Posterior cingulate gyrus (tissue), 11 donors: ENCODE measurements at regions not wholly inside any gene's neighbourhood (a gene's known extent, or its start where the extent isn't known, plus 50 kb on each side); places are given as distances from the start of the nearest gene placed in this dataset.

Experiments used
- DNase-seq, 10 donors: peaks; one replicate each; pipeline versions ENCODE4 v3.0.0 to v3.0.0-alpha.2; 2020 to 2021; ENCODE audit warnings: mixed read lengths in 3 of 10
- intact Hi-C: fragments of 100-400 bp; cut with DNase I; formaldehyde crosslinking; loops from one replicate; pipeline ENCODE4 v1.15.1; 2023

DNA sequence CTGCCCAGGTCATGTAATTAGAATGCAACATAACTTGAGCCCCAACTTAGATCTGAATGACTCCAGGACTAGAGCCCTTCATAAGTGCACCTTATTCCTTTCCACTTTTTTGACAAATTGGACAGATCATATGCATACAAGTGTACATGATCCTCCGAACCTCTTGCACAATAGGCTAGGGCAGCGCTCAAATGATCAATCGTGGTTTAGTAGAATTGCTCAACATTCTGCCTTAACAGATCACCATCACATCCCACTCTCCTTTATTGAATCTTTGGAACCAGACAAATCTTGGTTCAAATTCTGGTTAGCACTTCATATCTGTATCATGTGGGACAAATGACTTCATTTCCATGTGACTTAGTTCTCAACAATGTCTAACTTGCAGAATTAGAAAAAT, 106.8 kb upstream of the CDIN1 start:
- intact Hi-C loops, result loop anchor here (10.0 kb wide), 1 partner anchor 58 kb away; no protein-coding TSS in a partner anchor
- DNase-seq, result no peak

DNA sequence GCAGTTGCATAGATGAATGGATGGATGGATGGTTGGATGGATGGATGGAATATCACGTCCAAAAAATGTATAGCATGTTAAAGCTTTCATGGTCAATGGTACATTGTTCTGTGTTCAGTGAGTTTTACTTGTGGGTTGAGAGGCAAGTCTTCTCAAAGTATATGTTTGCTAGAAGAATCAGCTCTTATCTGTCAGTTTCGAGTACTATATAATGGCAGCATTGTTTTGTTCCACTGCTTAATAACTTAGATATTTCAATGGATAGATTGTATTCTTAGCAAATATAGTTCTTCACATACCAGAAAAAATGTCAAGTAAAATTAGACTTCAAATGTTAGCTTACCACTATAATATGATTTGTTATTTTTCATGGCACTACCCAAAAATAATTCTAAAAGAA, 100.9 kb upstream of the CDIN1 start:
- intact Hi-C loops, result loop anchor here (10.0 kb wide), 1 partner anchor 64 kb away; no protein-coding TSS in a partner anchor
- no peak for DNase-seq

DNA sequence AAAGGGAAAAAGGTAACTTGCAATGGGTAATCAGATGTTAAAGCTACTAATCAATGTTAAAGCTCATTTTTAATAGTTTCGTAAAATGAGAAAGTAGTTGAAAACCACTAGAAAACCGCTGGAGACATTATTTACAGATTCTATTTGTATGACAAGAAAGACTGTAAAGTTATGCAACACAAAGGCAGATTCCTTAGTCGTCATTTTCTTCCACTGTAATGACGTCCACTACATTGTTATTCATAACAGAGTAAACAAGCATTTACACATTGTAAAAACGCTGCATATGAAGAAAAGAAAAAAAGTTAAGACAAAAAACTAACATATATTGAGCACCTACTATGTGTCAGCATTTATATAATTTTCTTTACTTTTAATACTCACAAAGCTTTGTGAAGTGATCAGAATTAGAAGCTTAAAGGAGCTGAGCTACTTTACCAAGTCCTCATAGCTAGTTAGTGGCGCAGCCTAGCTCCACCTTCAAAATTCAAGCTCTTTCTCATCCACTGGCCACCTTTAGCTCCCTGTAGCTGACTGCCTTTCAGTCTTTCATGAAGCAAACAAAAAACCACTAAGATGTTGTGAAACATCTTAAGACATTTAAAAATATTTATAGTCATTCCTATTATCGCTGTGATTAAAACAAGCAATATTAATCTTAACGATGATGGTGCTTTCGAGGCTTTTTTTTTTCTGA, 100.1 kb upstream of the CDIN1 start:
- intact Hi-C loops, result loop anchor here (10.0 kb wide), 1 partner anchor 65 kb away; no protein-coding TSS in a partner anchor
- no peak for DNase-seq

DNA sequence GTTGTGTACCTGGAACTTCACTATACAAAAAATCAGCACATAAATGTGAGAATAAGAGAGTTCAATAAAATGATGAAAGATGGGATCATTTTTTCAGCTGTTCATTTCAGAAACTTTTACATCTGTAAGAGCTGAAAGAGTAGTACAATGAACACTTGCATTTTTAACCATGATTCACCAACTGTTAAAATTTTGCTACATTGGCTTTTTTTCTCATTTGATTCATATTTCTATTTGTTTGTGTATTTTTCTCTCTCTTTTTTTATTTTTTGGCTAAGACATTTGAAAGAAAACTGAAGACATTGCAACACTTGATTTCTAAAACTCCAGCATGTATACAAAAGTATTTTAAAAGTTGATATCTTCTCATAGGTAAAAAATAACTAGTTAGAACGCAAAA, 98.3 kb upstream of the CDIN1 start:
- no peak for DNase-seq
- intact Hi-C loops, result no loop called here

DNA sequence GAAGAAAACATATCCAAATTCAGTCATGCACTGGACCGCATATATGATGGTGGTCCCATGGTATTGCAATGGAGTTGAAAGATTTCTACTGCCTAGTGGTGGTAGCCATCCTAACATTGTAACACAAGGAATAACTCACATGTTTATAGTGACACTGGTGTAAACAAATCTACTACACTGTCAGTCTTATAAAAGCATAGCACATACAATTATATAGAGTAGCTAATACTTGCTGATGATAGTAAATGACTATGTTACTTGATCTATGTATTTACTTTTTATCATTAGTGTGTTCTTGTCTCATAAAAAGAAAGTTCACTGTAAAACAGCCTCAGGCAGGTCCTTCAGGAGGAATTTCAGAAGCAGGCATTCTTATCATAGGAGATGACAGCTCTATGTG, 96.0 kb upstream of the CDIN1 start:
- intact Hi-C loops, result no loop called here
- no peak for DNase-seq

DNA sequence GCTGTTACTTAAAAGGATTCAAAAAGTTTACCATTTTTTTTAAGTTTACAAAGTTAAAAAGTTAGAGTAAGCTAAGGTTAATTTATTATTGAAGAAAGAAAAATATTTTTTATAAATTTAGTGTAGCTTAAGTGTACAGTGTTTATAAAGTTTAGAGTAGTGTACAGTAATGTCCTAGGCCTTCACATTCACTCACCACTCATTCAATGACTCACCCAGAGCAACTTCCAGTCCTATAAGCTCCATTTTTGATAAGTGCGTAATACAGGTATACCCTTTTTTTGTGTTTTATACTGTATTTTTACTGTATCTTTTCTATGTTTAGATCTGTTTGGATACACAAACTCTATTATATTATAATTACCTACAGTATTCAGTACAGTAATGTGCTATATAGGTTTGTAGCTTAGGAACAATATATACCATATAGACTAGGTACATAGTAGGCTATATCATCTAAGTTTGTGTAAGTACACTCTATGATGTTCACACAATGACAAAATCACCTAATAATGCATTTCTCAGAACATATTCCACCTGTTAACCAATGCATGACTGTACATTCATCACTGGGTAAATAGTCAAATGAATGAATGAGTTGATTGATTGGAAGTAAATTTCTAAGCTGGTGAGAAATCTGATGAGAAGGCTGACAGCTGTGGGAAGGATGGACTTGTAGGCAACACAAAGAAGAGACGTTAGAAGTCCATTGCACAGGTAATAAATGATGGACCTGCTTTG, 95.2 kb upstream of the CDIN1 start:
- DNase-seq, result no peak
- intact Hi-C loops, result no loop called here

DNA sequence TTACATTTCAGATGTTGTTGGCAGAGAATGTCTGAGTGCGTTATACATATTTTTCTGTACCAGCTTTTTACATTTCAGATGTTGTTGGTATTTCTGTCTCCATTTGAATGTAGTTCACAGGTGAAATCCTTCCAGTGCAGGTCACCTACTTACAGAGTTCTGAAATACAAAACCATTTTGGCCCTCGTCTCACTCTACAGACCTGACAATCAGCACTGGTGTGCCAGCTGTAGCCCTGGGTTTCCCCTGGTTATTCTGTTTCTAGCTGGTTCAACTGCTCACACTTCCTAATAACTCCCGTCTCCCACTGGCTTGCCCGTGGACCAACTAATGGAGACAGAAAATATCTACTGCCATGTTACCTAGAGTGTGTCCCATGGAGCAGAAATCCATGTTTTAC, 87.5 kb upstream of the CDIN1 start:
- no peak for DNase-seq
- intact Hi-C loops, result no loop called here

DNA sequence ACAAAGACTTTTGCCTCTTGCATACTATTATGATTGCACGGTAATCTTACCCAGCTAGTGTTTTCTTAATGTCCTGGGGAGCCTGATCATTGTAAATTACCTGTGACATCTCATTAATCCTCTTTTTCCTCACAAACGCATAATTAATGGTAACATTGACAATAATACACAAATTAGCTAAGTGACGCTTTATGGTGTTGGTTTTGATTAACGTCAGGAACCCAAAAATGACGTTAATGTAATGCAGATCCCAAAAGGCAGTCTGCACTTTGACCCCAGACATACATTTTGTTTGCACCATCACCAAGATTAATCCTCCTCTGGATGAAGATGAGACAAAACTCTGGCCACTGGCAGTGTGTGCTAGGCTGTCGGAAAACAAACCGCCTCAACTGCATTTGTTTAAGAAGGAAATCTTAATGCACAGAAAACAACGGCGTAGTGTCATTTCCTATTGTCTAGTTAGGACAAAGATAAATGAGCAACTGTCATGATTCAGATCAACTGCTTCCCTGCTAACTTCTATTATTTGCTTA, 83.9 kb upstream of the CDIN1 start:
- DNase-seq, result no peak
- intact Hi-C loops, result no loop called here

DNA sequence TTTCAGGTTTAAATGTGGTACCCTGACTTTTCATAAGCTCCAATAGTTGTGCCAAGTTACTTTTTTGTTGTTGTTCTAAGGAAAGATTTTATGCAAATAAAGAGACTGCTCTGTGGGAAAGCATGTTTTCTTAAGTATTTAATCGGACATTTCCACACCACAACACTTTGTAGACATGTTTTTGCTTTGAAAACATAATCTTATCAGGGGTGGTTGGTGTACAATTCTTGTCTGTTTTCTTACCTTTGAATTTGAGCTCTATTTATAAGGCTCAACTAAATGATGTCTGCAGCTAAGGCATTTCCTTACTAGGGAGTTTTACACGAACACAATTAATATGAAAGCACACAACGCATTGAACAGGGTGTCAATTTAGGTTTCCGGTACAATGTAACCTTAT, 81.5 kb upstream of the CDIN1 start:
- DNase-seq, result no peak
- intact Hi-C loops, result no loop called here

DNA sequence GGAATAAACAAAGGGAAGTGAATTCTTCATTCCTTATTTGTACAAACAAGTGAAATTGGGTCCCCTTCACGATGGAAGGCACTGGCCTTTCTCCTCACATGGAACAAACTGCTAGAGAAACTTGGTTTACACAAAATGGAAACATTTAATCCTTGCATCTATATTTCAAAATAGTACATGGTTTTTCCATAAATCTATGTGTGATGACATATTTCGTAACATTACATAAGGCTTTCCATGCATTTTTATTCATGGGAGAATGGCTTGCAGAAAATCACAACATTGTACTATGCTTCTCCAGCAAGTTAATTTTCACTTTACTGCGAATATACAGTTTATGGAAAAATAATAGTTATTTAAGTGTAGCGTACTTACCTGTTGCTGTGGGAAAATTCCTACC, 81.0 kb upstream of the CDIN1 start:
- intact Hi-C loops, result no loop called here

DNA sequence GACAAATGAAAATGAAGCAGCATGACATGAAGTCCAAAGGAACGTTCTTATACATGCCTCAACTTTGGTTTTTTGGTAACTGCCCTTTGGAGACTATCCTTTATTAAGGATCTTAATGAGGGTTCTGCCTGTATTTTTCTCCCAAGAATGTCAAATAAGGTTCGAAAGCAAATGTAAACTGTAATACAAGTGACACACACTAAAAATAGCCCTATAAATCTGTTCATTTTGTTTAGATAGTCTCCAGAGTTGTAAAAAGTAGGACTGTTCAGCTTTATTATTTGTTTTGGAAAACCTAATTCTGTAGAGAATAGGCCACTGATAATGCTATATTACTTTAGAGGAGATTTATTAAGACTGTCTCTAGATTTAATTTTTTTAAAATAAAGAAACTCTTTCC, 80.5 kb upstream of the CDIN1 start:
- intact Hi-C loops, result no loop called here
- no peak for DNase-seq

More for the DNA sequence above, 81.0 kb upstream of the CDIN1 start:
- DNase-seq, result no peak

DNA sequence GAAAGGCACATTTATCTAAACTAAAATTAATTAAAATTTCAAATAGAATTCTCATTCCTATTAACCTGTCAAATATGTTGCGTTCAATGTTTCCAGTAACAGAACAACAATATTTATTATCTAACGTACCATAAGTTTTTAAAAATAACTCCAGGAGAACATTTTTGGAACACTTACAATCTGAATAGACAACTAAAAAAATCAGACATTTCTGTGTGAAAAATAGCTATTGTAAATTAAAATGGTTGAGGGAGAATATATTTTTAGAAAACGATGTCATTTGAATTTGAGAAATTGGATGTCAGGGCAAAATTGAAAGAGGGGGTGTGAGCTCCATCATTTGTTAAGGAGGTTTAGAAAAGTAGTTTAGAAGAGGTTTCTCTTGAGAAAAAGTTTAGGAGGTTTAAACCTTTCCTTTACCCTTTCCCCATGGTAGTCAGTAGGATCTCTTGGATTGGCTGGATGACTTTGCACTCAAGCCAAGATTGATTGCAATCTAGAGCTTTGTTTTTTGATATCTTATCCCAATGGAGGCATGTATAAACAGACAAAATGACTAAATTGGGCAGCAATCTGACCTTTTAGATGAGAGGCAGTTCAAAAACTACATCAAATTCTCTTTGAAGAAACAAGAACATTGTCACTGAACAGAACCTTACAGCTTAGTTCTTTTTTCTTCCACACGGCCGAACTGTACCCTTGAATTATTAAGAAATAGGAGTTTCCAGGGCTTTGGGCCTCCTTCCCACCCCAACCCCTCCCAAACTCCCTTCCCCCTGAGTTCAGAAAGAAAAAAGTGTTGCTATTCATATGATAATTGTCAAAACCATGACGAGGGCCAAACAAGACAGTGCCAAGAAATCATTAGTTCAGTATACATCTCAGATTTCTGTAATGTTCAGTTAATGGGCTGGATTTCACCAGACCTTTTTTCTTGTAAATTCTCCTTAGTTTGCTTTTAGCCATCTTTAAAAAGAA, 79.7 kb upstream of the CDIN1 start:
- no peak for DNase-seq
- intact Hi-C loops, result loop anchor here (5.0 to 10.0 kb wide), 2 partner anchors 383 to 1375 kb away; no protein-coding TSS in a partner anchor

DNA sequence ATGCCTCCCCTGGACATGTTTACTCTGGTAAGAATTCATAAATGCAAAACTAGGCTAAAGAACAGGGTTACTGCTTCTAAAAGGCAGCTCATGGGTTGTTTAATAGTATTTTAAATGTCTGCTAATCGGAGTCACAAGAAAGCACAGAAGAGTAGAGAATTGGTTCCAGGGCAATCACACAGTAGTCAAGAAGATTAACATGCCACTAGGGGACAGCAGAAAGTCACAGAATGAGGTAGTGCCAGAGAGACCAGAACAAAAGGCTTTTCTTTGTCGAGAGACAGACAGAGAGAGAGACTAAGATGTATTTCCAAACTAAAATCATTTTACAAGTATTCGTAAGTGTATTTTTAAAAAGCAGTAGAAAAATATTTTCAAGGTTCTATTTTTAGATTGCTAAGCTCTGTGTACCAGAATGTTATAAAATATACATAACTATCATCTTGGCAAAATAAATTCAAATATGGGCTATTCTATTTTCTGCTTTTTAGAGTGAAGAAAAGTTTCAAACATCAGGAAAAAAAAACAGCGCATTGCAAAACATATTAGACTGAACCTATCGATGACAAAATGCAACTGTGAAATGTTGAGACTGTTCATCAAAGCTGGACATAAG, 78.3 kb upstream of the CDIN1 start:
- DNase-seq, result peak in 2 of 10 donors; percentile 15 to 30
- intact Hi-C loops, result loop anchor here (1.0 to 10.0 kb wide), 3 partner anchors 381 to 1374 kb away; no protein-coding TSS in a partner anchor

DNA sequence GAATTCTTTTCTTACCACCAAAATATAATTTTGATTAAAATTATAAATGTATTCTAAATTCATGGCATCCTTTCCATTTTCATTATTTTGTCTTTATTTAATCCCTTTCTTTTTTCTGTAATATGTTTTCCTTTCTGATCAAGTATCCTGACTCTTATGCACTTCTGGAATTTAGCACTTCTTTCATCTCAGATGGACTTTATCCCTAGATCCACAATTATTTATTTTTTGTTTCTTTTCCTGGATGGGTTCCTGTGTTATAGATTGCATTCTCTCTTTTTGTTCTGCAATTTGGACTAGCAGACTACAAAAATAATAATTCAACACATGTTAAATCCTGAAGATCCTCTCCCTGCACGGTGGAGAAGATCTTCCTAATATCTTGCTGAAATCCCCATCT, 76.9 kb upstream of the CDIN1 start:
- no peak for DNase-seq
- intact Hi-C loops, result loop anchor here (5.0 to 10.0 kb wide), 2 partner anchors 380 to 1372 kb away; no protein-coding TSS in a partner anchor

DNA sequence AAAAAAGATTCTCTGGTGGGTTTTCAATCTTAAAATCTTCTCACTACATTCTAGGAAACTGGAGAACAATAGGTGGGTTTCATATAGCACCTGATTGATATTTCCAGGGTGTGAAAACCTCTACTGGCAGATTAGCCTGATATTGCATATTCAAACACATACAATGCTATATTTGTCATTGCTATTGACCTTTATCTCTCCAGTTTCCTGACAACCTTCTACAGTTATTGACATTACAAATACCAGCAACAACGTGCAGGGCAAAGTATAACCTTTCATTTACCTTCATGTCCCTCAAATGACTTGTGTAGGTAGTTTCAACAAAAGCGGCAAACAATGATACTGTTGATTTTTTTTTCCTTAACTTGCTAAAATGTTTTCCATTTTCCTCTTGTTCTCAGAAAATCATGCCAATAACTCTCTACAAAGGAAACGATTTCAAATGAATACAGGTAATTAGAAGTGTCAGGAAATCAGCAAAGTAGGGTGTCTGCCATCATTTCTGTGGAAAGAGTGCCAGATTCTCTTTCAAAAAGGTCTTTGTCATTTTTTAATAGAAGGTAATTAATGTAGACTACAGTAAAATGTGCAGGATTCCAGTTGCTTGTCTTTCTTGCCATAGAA, 72.6 kb upstream of the CDIN1 start:
- intact Hi-C loops, result loop anchor here (10.0 kb wide), 1 partner anchor 1368 kb away; no protein-coding TSS in a partner anchor
- DNase-seq, result no peak

DNA sequence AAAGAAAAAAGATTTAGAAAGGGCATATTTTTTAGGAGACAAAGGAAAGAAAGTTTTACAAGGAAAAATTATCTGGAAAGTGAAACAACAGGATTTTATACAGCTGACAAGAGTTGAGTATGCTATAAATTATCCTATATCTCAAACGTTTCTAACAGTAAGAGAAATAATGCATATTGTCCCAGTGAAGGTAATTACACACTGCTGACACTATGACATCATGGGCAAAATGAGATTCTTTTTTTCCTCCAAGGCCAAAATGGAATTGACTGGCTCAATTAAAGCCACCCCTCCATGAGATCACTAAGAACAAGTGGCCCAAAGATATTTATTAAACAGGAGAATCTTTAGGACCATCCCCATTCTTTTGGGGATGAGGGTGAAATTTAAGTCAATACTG, 72.0 kb upstream of the CDIN1 start:
- DNase-seq, result no peak
- intact Hi-C loops, result loop anchor here (10.0 kb wide), 1 partner anchor 1367 kb away; no protein-coding TSS in a partner anchor

DNA sequence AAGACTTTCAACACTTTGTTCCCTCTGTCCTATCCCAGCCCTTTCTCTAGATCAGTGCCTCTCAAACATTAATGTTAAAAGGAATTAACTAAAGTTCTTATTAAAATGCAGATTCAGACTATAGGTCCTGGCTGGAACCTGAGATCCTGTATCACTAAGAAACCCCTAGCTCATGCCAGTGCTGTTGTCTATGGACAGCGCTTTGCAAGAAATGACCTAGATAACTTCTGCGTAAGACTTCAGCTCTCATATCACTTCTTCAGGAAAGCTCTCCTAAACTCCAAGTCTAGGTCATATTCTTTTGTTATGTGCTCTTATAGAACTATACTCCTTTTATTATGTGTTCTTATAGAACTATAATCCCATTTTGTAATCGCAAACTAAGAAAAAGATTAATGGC, 67.8 kb upstream of the CDIN1 start:
- intact Hi-C loops, result no loop called here
- DNase-seq, result no peak

DNA sequence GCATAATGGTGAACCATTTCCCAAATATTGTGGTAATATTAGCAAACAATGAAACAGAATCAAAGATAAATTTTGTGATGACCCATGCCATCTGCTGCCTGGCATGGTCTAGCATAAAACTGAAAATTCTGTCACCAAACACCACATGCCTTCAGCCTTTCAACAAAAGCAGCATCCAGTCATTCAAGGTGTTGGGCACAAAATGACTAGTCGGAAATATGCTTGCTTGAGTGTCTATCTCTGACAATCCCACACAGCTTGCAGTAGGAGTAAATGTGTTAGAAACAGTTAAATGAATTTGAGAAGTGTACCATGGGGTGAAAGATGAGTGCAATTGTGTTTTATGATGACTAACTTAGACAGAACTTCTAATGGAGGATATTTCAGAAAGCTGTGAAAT, 61.7 kb upstream of the CDIN1 start:
- intact Hi-C loops, result no loop called here
- DNase-seq, result no peak

DNA sequence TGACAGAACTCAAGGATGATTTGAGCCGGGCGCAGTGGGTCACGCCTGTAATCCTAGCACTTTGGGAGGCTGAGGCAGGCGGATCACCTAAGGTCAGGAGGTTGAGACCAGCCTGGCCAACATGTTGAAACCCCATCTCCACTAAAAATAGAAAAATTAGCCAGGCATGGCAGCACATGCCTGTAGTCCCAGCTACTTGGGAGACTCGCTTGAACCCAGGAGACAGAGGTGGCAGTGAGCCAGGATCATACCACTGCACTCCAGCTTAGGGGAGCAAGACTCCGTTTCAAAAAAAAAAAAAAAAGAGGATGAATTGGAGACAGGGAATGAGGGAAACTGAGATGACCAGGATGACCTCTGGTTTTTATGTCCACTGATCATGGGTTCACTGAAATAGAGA, 60.4 kb upstream of the CDIN1 start:
- DNase-seq, result peak in 1 of 10 donors; percentile 37
- intact Hi-C loops, result no loop called here
